Neutrophil (primary cell): ENCODE measurements at regions not wholly inside any gene's neighbourhood (a gene's known extent, or its start where the extent isn't known, plus 50 kb on each side); places are given as distances from the start of the nearest gene placed in this dataset.
"Not testable (repeated sequence)": the region's sequence is repeated elsewhere in the genome, so short reads cannot be mapped to it uniquely, and the experiment has no call there.

ENCODE experiments used
- H3K27ac ChIP-seq: fragments of 200-600 bp; sonication (generic); 2 replicates; pipeline ENCODE4 v1.5.1; 2016; ENCODE audit warnings: mild to moderate bottlenecking, moderate library complexity
- H3K27me3 ChIP-seq: fragments of 200-600 bp; sonication (generic); 2 replicates; pipeline ENCODE4 v1.6.0; 2016; ENCODE audit warnings: mild to moderate bottlenecking
- H3K36me3 ChIP-seq: fragments of 200-600 bp; sonication (generic); 2 replicates; pipeline ENCODE4 v1.5.1; 2017
- H3K4me1 ChIP-seq, 2 experiments: fragments of 200-600 bp in 1 of 2; sonication (generic) in 1 of 2; 1 replicate in 1 of 2; 2 replicates in 1 of 2; pipeline versions ENCODE4 v1.5.1 to v1.6.1; 2013 to 2016; ENCODE audit warnings: low read depth in 1 of 2, low read length in 1 of 2, mild to moderate bottlenecking in 1 of 2, moderate library complexity in 1 of 2; ENCODE audit not compliant: control insufficient read depth in 1 of 2, insufficient read depth in 1 of 2
- H3K4me3 ChIP-seq, 2 experiments: fragments of 200-600 bp in 1 of 2; sonication (generic) in 1 of 2; 1 replicate in 1 of 2; 2 replicates in 1 of 2; pipeline ENCODE4 v1.5.1; 2013 to 2016; ENCODE audit warnings: low read depth in 1 of 2, low read length in 1 of 2, mild to moderate bottlenecking in 1 of 2, moderate library complexity in 1 of 2
- H3K9me3 ChIP-seq: fragments of 200-600 bp; sonication (generic); 2 replicates; pipeline ENCODE4 v1.5.1; 2016
- TF ChIP-seq, protein P1 (sequence below): fragments of 200-600 bp; sonication (generic); IDR thresholded peaks from 2 replicates; pipeline ENCODE4 v1.5.1; 2016; ENCODE audit warnings: antibody characterized with exemption

DNA sequence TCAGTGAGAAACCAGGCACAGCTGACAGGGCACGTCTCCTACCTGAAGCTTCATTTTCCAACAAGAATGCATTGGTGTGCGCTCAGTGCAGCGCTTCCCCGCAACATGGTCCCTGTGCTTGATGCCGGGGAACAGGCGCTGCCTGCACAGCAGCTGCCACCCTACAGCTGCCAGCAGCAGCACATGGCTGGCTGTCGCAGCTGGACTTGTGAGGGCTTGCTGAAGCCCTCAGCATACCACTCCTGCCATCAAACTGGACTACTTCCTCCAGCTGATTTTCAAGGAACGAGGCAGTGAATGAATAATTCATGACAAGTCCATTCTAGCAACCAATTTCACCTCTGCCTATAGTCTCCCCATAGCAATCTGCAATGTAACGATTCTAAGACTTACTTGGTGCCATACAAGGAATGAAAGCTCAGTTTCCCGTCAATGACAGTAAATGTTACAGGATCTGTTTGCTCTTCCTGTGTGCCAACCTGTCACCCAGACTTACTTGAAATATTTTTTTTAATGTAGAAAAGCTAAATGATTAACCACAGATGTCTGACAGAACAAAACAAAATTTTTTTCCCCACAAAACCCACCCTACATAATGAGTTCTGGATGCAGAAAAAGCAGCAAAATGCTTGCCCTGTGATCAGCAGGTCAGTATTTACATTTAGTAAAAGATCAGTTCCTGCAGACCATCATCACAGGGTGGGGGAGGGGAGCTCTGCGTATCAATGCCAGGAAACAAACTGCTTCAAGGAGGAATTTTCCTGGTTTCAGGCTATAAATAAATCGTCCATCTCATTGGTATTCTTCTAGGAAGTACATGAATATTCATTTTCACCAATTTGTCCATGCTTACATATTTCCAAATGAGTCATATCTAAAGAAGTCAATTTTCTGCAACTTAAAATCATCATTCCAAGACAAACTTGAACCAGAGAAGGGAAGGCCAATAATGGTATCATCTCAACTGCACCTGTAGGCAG is 140.6 kb downstream of the ALOX5 start:
- TF ChIP-seq, protein P1, sequence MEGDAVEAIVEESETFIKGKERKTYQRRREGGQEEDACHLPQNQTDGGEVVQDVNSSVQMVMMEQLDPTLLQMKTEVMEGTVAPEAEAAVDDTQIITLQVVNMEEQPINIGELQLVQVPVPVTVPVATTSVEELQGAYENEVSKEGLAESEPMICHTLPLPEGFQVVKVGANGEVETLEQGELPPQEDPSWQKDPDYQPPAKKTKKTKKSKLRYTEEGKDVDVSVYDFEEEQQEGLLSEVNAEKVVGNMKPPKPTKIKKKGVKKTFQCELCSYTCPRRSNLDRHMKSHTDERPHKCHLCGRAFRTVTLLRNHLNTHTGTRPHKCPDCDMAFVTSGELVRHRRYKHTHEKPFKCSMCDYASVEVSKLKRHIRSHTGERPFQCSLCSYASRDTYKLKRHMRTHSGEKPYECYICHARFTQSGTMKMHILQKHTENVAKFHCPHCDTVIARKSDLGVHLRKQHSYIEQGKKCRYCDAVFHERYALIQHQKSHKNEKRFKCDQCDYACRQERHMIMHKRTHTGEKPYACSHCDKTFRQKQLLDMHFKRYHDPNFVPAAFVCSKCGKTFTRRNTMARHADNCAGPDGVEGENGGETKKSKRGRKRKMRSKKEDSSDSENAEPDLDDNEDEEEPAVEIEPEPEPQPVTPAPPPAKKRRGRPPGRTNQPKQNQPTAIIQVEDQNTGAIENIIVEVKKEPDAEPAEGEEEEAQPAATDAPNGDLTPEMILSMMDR, result no peak
- H3K27ac ChIP-seq, result no peak overlapping the region
- H3K36me3 ChIP-seq, result peaks cover 8% of the 10 kb centered on the region
- H3K4me3 ChIP-seq, result no peak overlapping the region
- H3K27me3 ChIP-seq, result no peaks in the 10 kb centered on the region
- no peaks in the 10 kb centered on the region for H3K4me1 ChIP-seq
- H3K9me3 ChIP-seq, result no peaks in the 10 kb centered on the region

- no peaks in the 10 kb centered on the region for H3K27me3 ChIP-seq
- no peak overlapping the region for H3K27ac ChIP-seq
- TF ChIP-seq, protein P1, result no peak
These were observed 139.5 kb downstream of the ALOX5 start for GRCh38 chr10:45513551-45513950.

DNA sequence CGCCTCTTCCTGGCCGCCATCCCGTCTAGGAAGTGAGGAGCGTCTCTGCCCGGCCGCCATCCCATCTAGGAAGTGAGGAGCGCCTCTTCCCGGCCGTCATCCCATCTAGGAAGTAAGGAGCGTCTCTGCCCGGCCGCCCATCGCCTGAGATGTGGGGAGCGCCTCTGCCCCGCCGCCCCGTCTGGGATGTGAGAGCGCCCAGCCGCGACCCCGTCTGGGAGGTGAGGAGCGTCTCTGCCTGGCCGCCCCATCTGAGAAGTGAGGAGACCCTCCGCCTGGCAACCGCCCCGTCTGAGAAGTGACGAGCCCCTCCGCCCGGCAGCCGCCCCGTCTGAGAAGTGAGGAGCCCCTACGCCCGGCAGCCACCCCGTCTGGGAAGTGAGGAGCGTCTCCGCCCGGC is 137.9 kb downstream of the ALOX5 start:
- not testable (repeated sequence) for H3K4me3 ChIP-seq, H3K36me3 ChIP-seq, H3K4me1 ChIP-seq, H3K27ac ChIP-seq, H3K9me3 ChIP-seq, H3K27me3 ChIP-seq

More at GRCh38 chr10:45513551-45513950, 139.5 kb downstream of the ALOX5 start:
- no peak overlapping the region for H3K4me3 ChIP-seq
- H3K4me1 ChIP-seq, result no peaks in the 10 kb centered on the region
- no peaks in the 10 kb centered on the region for H3K9me3 ChIP-seq
- H3K36me3 ChIP-seq, result peaks cover 8% of the 10 kb centered on the region

DNA sequence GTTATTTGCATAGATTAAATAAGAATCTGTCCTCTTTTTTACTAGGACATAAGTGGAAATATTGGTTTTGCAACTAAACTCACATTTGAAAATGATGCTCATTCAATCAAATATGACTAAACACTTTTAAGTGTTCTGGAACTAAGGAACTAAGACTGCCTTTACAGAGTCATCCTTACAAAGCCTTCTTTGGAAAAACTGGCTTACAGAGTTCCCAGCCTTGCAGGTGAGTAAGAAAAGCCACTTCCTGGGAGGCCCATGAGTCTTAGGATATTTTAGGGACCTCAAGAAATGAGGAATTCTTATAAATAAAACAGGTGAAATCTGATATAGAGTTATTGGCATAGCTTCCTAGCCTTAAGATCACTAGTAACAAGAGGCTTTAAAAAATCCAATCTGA is 135.5 kb downstream of the ALOX5 start:
- H3K27me3 ChIP-seq, result no peaks in the 10 kb centered on the region
- no peaks in the 10 kb centered on the region for H3K9me3 ChIP-seq
- no peak overlapping the region for H3K27ac ChIP-seq
- H3K4me1 ChIP-seq, result no peaks in the 10 kb centered on the region
- peaks cover 8% of the 10 kb centered on the region for H3K36me3 ChIP-seq
- no peak overlapping the region for H3K4me3 ChIP-seq
- TF ChIP-seq, protein P1, result no peak

DNA sequence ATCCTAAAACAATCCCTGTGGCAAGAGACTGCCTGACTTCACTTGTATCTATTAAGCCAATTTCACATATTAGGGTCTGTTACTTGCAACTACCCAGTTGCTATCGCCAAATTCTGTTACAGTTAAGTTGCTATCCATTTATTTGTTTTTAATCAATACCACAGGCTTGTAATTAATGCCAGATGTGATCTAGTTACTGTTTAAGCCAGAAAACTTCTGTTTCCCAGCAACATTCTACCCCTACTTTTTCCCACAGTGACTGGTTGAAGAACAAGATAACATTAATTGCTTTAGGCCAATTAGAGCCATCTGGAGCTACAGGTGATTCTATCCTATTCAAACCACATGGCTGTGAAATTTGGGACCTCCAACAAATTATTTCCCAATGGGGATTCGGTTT is 131.3 kb downstream of the ALOX5 start:
- no peak overlapping the region for H3K27ac ChIP-seq
- no peaks in the 10 kb centered on the region for H3K4me1 ChIP-seq
- TF ChIP-seq, protein P1, result no peak
- H3K36me3 ChIP-seq, result peaks cover 3% of the 10 kb centered on the region
- H3K9me3 ChIP-seq, result no peaks in the 10 kb centered on the region
- H3K4me3 ChIP-seq, result no peak overlapping the region
- no peaks in the 10 kb centered on the region for H3K27me3 ChIP-seq

DNA sequence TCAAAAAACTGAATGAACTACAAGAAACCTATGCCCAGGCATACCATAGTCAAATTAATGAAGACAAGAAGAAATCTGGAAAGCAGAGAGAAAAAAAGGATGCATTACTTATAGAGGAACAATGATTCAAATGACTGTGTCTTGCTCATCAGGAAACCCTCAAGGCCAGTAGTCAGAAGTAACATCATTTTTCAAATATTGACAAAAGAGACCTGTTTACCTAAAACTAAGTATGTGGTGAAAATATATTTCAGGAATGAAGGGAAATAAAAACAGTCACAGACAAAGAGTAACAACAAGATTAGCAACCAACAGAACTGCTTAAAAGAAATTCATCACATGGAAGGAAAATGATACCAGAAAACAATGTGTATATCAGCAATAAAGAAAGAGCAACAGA is 128.4 kb downstream of the ALOX5 start:
- no peaks in the 10 kb centered on the region for H3K27me3 ChIP-seq
- no peak overlapping the region for H3K4me3 ChIP-seq
- H3K4me1 ChIP-seq, result no peaks in the 10 kb centered on the region
- no peak overlapping the region for H3K27ac ChIP-seq
- no peaks in the 10 kb centered on the region for H3K9me3 ChIP-seq
- TF ChIP-seq, protein P1, result no peak
- no peaks in the 10 kb centered on the region for H3K36me3 ChIP-seq
